ENCODE measurements at regions not wholly inside any gene's neighbourhood (a gene's known extent, or its start where the extent isn't known, plus 50 kb on each side); places are given as distances from the start of the nearest gene placed in this dataset.

DNA sequence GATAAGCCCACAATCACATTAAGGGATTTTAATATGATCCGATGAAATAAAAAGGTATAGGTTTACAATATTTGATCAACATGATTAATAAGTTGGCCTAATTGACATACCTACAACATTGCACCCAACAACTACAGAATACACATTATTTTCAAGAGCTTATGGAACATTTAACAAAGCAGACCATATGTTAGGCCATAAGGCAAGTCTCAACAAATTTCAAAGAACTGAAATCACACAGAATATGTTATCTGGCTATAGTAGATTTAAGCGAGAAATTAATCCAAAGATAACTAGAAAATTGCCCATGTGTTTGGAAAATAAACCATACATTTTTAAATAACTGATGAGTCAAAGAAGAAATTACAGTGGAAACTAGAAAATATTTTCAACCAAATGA lies 126.0 kb upstream of the KCNG1 start:
- TF ChIP-seq, protein P1, sequence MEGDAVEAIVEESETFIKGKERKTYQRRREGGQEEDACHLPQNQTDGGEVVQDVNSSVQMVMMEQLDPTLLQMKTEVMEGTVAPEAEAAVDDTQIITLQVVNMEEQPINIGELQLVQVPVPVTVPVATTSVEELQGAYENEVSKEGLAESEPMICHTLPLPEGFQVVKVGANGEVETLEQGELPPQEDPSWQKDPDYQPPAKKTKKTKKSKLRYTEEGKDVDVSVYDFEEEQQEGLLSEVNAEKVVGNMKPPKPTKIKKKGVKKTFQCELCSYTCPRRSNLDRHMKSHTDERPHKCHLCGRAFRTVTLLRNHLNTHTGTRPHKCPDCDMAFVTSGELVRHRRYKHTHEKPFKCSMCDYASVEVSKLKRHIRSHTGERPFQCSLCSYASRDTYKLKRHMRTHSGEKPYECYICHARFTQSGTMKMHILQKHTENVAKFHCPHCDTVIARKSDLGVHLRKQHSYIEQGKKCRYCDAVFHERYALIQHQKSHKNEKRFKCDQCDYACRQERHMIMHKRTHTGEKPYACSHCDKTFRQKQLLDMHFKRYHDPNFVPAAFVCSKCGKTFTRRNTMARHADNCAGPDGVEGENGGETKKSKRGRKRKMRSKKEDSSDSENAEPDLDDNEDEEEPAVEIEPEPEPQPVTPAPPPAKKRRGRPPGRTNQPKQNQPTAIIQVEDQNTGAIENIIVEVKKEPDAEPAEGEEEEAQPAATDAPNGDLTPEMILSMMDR (IDR thresholded peaks at IDR 0.05; ENCODE audit: low read depth, low read length): no peak
- no peak for TF ChIP-seq EZH2phosphoT487 (IDR thresholded peaks at IDR 0.05; ENCODE audit: low read depth)
